A549 (cell line): ENCODE measurements at regions not wholly inside any gene's neighbourhood (a gene's known extent, or its start where the extent isn't known, plus 50 kb on each side); places are given as distances from the start of the nearest gene placed in this dataset.

Experiments
- CEBPB ChIP-seq, 2 experiments: fragments of >200 bp in 1 of 2; sonication (Bioruptor Twin) in 1 of 2; formaldehyde crosslinking in 1 of 2; IDR thresholded peaks; 2 replicates each; pipeline ENCODE4 v1.6.1; 2012 to 2016
- CTCF ChIP-seq: fragments of >200 bp; sonication (Bioruptor Twin); formaldehyde crosslinking; IDR thresholded peaks from 3 replicates; pipeline ENCODE4 v1.5.1; 2016
- HMGXB4 ChIP-seq: fragments of 250-450 bp; sonication (Bioruptor Pico); IDR thresholded peaks from 2 replicates; pipeline ENCODE4 v1.5.0; 2021; ENCODE audit warnings: mild to moderate bottlenecking, moderate library complexity, borderline replicate concordance
- MAX ChIP-seq: IDR thresholded peaks from 2 replicates; pipeline ENCODE4 v1.6.1; 2012
- NFE2L2 ChIP-seq: fragments of 150-350 bp; conservative IDR thresholded peaks from 2 replicates; pipeline ENCODE4 v1.6.1; 2014; ENCODE audit warnings: low read length
- NR3C1 ChIP-seq: fragments of >200 bp; sonication (Bioruptor Twin); formaldehyde crosslinking; IDR thresholded peaks from 3 replicates; pipeline ENCODE4 v1.6.1; 2017
- PBX3 ChIP-seq: IDR thresholded peaks from 2 replicates; pipeline ENCODE4 v1.6.1; 2012
- POLR2A ChIP-seq: IDR thresholded peaks from 2 replicates; pipeline ENCODE4 v1.6.1; 2012; ENCODE audit warnings: mild to moderate bottlenecking, low read length
- REST ChIP-seq: fragments of 200-600 bp; sonication (generic); IDR thresholded peaks from 2 replicates; pipeline ENCODE4 v1.6.1; 2016; ENCODE audit warnings: antibody characterized with exemption, mild to moderate bottlenecking, moderate library complexity
- SREBF2 ChIP-seq: fragments of 450-650 bp; IDR thresholded peaks from 2 replicates; pipeline ENCODE4 v1.6.1; 2014; ENCODE audit warnings: mild to moderate bottlenecking, moderate library complexity
- USF2 ChIP-seq: fragments of 450-650 bp; IDR thresholded peaks from 2 replicates; pipeline ENCODE4 v1.6.1; 2014; ENCODE audit warnings: antibody characterized with exemption

GRCh38 chr20:47849006-47849405, 63.7 kb upstream of the SULF2 start:
- no peak for TF ChIP-seq SREBF2
- no peak for TF ChIP-seq NFE2L2
- no peak for TF ChIP-seq USF2
- TF ChIP-seq HMGXB4 = no peak
- TF ChIP-seq CTCF = no peak
- TF ChIP-seq NR3C1 = no peak
- no peak for TF ChIP-seq CEBPB (IDR thresholded peaks at IDR 0.05)
- TF ChIP-seq PBX3 = no peak
- no peak for TF ChIP-seq REST
- no peak for TF ChIP-seq MAX
- TF ChIP-seq POLR2A = no peak
